Activated CD4-positive, alpha-beta T cell treated with anti-CD3 and anti-CD28 coated beads, Interleukin-10, Interleukin-2, amounts not matched to agents 100 ng/mL and 50 ng/mL, durations not matched to agents 16 hours and 8 hours (primary cell): ENCODE measurements at regions not wholly inside any gene's neighbourhood (a gene's known extent, or its start where the extent isn't known, plus 50 kb on each side); places are given as distances from the start of the nearest gene placed in this dataset.
A peak's percentile ranks its signal among the peaks of the same experiment; 100 is the strongest.
"Not testable (repeated sequence)": the region's sequence is repeated elsewhere in the genome, so short reads cannot be mapped to it uniquely, and the experiment has no call there.

Experiments used
- DNase-seq: peaks from one replicate; pipeline ENCODE4 v3.0.0-alpha.2; 2020

DNA sequence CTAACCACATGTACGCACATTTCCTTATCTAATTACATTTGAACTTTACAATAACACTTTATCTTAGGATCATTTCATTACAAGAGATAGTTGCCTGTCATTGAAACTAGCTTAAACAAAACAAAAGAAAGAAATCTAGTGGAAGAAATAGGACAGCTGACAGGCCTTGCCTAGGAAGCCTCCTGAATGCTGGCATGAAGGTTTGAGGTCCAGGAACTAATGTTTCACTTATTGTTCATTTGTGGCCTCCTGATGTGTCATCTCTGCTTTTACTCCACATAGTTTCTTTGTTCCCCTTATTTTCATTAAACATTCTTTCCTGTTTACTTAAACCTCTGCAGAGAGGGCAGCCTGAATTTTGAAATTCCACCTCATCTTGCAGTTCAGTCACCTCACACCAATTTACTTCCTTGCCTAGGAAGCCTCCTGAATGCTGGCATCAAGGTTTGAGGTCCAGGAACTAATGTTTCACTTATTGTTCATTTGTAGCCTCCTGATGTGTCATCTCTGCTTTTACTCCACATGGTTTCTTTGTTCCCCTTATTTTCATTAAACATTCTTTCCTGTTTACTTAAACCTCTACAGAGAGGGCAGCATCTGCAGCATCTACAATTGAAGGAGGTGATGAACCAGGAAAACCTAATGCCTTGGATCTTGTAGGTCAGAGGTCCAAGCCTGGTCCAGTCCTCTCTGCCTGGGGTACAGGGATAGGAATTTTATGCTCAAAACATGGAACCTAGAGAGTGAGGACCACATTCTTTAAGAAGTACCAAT is 319.2 kb downstream of the SPATA31A1 start:
- DNase-seq = not testable (repeated sequence)

DNA sequence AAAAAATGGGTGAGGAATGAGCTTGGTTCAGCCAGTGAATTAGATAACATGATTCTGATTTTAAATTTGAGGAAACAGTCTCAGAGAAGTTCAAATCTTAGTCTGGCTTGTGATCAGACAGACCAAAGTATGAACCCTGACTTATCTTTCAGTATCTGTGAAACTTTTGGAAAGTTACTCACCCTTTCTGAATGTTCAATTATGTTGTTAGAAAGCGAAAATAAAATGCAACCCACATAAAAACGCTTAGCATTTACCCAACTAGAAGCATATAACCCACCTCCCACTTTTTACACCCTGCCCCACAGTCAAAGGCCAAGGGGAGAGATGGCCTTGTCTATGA is 319.7 kb downstream of the SPATA31A1 start:
- not testable (repeated sequence) for DNase-seq

DNA sequence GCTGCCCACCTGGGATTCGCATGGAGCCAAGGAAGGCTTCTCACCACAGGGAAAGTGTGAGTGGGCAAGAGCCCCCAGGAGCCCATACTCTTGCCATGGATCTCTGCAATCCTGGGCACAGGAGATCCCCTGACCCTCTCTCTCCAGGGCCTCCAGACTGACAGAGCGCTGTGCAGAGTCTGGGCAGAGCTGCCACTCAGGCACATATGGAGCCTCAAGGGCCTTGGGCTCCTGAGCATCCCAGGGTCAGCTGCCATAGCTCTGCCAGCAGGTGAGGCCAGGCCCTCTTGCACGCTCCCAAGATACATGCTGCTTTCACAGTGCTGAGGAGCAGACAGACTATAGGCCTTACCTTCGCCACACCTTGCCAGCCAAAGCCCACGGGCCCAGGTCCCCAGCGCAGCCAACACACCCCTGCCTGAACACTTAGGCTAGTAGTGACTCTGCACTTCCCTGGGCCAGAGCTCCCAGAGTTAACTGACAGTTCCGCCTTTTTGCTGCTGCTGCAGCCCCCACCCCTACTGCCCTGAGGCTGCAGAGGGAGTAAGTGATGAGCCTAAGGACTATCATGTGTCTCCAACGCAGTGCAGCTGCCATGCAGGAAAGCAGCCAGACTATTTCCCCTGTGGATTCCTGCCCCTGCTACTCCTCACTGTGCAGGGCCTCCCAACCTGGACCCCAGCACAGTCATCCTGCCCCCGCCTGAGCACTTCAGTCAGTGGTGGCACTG is 323.2 kb downstream of the SPATA31A1 start:
- not testable (repeated sequence) for DNase-seq

DNA sequence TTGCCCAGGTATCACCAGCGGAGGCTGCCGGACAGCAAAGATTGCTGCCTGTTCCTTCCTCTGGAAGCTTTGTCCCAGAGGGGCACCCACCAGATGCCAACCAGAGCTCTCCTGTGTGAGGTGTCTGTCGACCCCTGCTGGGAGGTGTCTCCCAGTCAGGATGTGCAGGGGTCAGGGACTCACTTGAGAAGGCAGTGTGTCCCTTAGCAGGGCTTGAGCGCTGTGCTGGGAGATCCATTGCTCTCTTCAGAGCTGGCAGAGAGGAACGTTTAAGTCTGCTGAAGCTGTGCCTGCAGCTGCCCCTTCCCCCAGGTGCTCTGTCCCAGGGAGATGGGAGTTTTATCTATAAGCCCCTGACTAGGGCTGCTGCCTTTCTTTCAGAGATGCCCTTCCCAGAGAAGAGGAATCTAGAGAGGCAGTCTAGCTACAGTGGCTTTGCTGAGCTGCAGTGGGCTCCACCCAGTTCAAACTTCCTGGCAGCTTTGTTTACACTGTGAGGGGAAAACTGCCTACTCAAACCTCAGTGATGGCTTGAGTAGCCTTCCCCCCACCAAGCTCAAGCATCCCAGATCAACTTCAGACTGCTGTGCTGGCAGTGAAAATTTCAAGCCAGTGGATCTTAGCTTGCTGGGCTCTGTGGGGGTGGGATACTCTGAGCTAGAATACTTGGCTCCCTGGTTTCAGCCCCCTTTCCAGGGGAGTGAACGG is 325.4 kb downstream of the SPATA31A1 start:
- not testable (repeated sequence) for DNase-seq

DNA sequence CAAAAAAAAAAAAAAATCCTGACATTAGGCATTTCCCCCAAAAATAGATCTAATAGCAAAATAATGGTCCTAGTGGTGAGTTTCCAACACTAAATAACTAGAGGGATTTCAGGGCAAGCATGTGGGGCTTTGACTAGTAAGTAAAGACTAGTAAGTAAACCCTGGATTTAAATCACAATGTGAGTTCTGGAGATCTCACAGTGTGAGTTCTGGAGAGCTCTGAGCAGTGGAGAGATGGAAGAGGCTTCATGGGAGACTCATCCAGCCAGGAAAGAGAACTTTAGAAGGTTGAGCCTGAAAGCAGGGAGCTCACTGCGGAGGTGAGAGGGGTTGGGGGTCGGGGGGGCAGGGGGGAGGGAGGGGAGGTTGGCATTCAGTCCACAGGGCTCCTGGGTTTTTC is 373.4 kb downstream of the SPATA31A1 start:
- DNase-seq = not testable (repeated sequence)

DNA sequence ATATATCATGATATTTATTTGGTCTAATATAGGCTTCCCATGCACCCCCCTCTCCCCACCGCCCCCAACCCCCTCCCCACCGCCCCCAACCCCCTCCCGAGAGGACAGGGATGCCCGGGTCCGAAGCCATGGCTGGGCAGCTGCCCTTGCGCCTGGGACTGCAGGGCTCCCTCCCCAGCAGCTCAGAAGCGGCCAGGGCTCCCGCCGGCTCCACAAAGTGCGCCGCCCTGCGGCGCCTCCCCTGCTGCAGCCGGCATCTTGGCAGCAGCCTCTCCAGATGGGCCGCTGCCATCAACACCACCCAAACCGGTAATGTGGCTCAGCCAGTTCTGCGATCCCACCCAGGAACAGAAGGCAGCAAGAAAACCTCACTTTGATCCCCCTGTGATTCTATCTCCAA is 389.4 kb downstream of the SPATA31A1 start:
- not testable (repeated sequence) for DNase-seq

DNA sequence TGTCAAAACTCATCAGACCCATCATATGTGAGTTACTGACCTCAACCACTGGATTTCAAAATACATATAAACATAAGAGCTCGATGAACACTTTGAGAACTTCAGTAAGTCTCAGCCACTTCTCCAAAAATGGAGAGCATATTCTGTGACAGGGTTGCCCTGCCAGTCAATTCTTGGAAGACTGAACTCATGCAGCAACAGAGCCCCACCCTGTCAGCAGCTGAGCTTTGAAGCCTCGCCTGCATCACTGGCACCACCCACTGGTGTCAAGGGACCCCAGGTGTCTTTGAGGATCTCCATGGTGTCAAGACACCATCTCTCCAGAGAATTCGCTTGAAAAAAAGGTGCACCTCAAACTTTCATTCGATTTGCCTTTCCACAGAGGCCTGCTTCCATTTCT is 420.1 kb downstream of the SPATA31A1 start:
- not testable (repeated sequence) for DNase-seq

DNA sequence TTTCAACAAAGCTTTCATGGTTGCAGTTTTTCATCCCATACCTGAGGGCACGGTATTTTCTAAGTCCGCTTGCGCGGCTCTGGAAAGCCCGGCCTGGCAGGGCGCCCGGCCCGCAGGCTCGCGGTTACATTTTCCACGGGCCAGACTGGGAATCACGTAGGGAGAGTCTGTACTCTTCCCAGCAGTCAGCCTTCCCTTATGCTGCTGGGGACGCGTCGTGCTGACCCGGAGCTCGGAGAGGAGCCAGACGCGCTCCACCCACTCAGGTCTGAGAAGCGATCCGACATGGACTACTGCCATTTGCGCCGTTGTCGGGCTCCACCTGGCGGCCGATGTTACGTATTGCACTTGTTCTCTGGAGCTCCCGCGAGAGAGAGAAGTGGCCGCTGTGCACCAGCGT is 435.9 kb downstream of the SPATA31A1 start:
- DNase-seq = not testable (repeated sequence)

DNA sequence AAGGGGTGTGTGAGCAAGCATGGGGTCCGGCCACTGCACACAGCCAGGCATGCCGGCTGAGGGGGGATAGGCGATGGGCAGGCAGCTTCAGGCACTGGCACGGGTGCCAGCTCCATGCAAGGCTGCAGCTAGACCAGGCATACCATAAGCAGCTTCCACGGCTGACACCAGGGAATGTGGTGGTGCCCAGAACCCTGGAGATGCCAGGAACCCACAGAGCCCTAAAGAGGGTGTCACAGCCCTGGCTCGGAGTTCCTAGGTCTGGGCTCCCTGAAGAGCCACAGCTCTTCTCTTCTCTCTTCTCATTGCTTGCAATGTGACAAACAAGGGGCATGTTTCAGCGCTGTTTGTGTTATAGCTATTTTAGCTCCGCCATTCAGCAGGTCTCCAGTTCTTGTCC is 442.5 kb downstream of the SPATA31A1 start:
- DNase-seq = not testable (repeated sequence)

DNA sequence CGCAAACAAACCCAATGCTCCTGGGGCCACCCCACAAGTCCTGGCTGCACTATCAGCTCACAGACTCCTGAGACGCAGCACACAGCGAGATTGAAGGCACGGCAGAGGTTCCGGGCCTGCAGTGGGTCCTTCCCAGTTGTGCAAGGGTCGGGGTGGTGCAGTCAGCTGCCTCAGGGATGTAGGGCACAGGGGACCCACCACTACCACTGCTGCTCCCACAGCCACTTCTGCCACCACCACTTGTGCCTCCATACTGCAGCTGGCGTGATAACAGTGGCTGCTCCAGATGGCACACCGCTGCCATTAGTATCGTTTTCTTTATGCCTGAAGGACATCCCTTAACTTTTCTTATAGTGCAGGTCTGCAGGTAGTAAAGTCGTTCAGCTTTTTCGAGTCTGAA is 443.8 kb downstream of the SPATA31A1 start:
- not testable (repeated sequence) for DNase-seq

DNA sequence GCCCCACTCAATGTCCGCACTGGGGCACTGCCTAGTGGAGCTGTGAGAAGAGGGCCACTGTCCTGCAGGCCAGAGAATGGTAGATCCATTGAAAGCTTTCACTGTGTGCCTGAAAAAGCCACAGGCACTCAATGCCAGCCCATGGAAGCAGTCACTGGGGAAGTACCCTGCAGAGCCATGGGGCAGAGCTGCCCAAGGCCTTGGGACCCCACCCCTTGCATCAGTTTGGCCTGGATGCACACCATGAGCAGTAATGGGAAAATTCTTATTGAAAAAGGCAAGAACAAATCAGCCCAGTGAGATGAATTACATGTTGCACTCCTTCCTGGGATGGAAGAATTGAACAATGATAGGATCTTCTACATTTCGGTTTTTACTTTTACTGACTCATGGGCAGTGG is 447.1 kb downstream of the SPATA31A1 start:
- not testable (repeated sequence) for DNase-seq

DNA sequence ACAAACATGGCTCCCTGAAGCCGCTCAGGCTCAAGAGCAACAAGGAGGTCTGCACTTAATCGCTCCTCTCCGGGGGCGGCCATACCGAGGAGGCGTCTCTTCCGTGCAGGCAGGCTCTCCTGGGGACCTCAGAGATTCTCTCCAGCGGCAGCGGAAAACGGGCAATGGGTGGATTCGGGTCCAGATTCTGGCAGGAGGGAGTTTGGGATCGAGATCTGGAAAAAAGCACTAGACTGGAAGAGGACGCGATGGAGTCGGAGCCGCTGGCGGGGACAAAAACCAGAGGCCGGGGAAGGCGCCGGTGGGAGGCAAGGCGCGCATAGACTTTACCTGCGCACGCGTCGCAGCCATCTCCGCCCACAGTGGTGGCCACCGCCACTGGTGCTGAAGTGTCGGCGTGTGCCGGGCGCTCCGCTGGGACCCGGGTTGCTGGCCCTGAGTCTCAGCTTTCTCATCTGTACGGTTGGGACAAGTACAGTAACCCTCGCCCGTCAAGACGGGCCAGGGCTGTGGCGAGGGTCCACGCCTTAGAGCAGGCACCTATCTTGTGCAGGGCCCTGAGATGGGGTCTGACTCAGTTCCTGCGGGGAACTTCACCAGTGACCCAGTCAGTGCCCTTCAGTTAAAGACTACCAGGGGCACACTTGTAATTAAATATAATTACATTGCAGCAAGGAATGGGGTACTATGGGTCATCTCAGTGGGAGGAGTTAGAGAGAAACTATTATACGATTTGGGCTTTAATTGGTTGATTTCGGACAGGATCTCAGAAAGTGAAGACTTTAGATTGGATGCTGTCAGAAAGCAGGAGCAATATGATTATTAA is 454.1 kb downstream of the SPATA31A1 start:
- DNase-seq = peak; percentile 56

DNA sequence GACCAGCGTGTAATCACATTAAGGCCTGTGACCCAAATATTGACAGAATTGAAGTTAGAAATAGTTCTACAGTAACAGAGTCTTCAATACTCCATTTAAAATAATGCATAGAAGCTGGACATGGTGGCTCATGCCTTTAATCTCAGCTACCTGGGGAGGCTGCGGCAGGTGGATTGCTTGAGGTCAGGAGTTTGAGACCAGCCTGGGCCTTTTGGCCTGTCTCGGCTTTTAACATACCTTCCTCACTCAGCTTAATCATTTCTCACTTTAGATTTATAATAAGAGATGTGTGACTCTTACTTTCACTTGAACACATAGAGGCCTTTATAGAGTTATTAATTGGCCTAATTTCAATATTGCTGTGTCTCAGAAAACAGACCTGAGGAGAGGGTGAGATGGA is 454.9 kb downstream of the SPATA31A1 start:
- DNase-seq = not testable (repeated sequence)

DNA sequence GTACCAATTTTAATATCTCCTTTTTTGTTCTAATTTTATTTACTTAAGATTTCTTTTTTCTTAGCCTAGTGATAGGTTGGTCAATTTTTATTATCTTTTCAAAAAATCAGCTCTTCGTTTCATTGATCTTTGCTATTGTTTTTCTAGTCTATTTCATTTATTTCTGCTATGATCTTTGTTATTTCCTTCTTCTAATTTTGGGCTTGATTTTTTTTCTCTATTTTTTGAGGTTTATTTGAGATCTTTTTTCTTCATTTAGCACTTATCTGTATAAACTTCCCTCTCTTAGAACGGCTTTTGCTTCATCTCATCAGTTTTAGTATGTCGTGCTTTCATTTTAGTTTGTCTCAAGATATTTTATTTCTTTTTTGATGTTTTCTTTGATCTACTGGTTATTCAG is 456.1 kb downstream of the SPATA31A1 start:
- DNase-seq = not testable (repeated sequence)

DNA sequence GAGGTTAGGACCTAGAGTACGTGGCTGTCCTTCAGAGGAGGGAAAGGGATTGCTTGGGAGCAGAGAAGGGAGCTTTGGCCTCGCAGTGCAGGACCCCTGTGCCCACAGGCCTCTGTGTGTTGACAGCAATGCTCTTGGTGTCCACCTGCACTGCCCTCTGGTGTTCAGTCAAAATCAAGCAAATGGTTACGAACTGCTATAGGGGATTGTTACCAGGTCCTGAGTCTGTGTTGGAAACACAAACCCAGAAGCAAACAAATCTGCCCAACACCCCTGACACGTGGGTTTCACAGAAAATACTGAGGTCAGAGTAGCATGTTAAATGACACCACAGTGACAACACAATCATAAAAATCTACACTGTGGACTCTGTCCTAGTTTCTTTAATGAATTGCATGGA is 473.0 kb downstream of the SPATA31A1 start:
- DNase-seq = not testable (repeated sequence)
